AG09319 (cell line): ENCODE measurements at regions not wholly inside any gene's neighbourhood (a gene's known extent, or its start where the extent isn't known, plus 50 kb on each side); places are given as distances from the start of the nearest gene placed in this dataset.

Source experiments
- DNase-seq: peaks from one replicate; pipeline ENCODE4 v3.0.0-alpha.2; 2010; ENCODE audit warnings: low read depth; ENCODE audit errors: extremely low read depth
- CTCF ChIP-seq: IDR thresholded peaks from 2 replicates; pipeline ENCODE4 v1.5.1; 2011; ENCODE audit warnings: low read depth, mild to moderate bottlenecking, inconsistent platforms, low read length, moderate library complexity

GRCh38 chr2:168340931-168341330 lies 93.5 kb upstream of the STK39 start:
- no peak for DNase-seq
- TF ChIP-seq CTCF = no peak

GRCh38 chr2:168343586-168343985 lies 96.2 kb upstream of the STK39 start:
- DNase-seq = no peak
- no peak for TF ChIP-seq CTCF

GRCh38 chr2:168344706-168345105 lies 97.3 kb upstream of the STK39 start:
- no peak for TF ChIP-seq CTCF

GRCh38 chr2:168345601-168346000 lies 98.2 kb upstream of the STK39 start:
- no peak for TF ChIP-seq CTCF
- no peak for DNase-seq

More at GRCh38 chr2:168344706-168345105, 97.3 kb upstream of the STK39 start:
- DNase-seq = no peak

GRCh38 chr2:168346725-168347477 lies 99.5 kb upstream of the STK39 start:
- peak; percentile 69 for TF ChIP-seq CTCF

GRCh38 chr2:168348076-168348475 lies 100.7 kb upstream of the STK39 start:
- DNase-seq = no peak
- TF ChIP-seq CTCF = peak; percentile 31

More at GRCh38 chr2:168346725-168347477, 99.5 kb upstream of the STK39 start:
- DNase-seq = peak; percentile 20

GRCh38 chr2:168350380-168350779 lies 103.0 kb upstream of the STK39 start:
- TF ChIP-seq CTCF = no peak
- DNase-seq = no peak
